SK-N-SH (cell line): ENCODE measurements at regions not wholly inside any gene's neighbourhood (a gene's known extent, or its start where the extent isn't known, plus 50 kb on each side); places are given as distances from the start of the nearest gene placed in this dataset.

Source experiments
- CTCF ChIA-PET: fragments of 300-600, 350-600 bp; formaldehyde crosslinking; extraction: SDS; loops from one replicate; lab custom pipeline; 2021; lab: Yijun Ruan, JAX
- POLR2A ChIA-PET: fragments of 350-600 bp; sonication (Branson Sonifier 250); formaldehyde crosslinking; extraction: SDS; loops from one replicate; lab custom pipeline; 2020; ENCODE audit warnings: antibody characterized with exemption, inconsistent platforms; lab: Yijun Ruan, JAX
- DNase-seq: peaks from one replicate; pipeline ENCODE4 v3.0.0; 2012
- H2AFZ ChIP-seq: fragments of 200-600 bp; sonication (generic); 2 replicates; pipeline ENCODE4 v1.8.1; 2016; ENCODE audit warnings: antibody characterized with exemption, mild to moderate bottlenecking, low read depth
- H3F3A ChIP-seq: fragments of 200-600 bp; sonication (generic); replicated peaks from 2 replicates; pipeline ENCODE3; 2016; ENCODE audit warnings: antibody characterized with exemption, mild to moderate bottlenecking; ENCODE audit not compliant: insufficient read depth
- H3K27ac ChIP-seq, 2 experiments: fragments of 200-500 bp in 1 of 2; fragments of 200-600 bp in 1 of 2; sonication (Bioruptor generic) in 1 of 2; sonication (generic), shearing (Covaris generic) in 1 of 2; 2 replicates each; pipeline versions ENCODE4 v1.5.1 to v1.6.1; 2014 to 2016; ENCODE audit warnings: low read depth in 2 of 2, inconsistent platforms in 1 of 2, low read length in 1 of 2, mild to moderate bottlenecking in 1 of 2, mixed read lengths in 1 of 2
- H3K27me3 ChIP-seq: fragments of 200-600 bp; sonication (generic), shearing (Covaris generic); 2 replicates; pipeline ENCODE4 v1.6.1; 2016; ENCODE audit warnings: mixed run types; ENCODE audit not compliant: insufficient read depth
- H3K36me3 ChIP-seq, 2 experiments: fragments of 200-500 bp in 1 of 2; fragments of 200-600 bp in 1 of 2; sonication (Bioruptor generic) in 1 of 2; sonication (generic) in 1 of 2; replicated peaks in 1 of 2; 2 replicates each; pipeline versions ENCODE3 to v1.5.1; 2014 to 2016; ENCODE audit warnings: low read length in 1 of 2, mild to moderate bottlenecking in 1 of 2; ENCODE audit not compliant: insufficient read depth in 2 of 2, control insufficient read depth in 1 of 2
- H3K4me1 ChIP-seq, 2 experiments: fragments of 200-500 bp in 1 of 2; fragments of 200-600 bp in 1 of 2; sonication (Bioruptor generic) in 1 of 2; sonication (generic), shearing (Covaris generic) in 1 of 2; 2 replicates each; pipeline versions ENCODE4 v1.5.1 to v1.6.1; 2014 to 2016; ENCODE audit warnings: low read depth in 1 of 2, low read length in 1 of 2, mixed run types in 1 of 2; ENCODE audit not compliant: insufficient read depth in 2 of 2, control insufficient read depth in 1 of 2
- H3K4me2 ChIP-seq: fragments of 200-600 bp; sonication (generic), shearing (Covaris generic); 2 replicates; pipeline ENCODE4 v1.6.1; 2017; ENCODE audit warnings: mixed run types
- H3K4me3 ChIP-seq, 2 experiments: fragments of 200-500 bp in 1 of 2; fragments of 200-600 bp in 1 of 2; sonication (Bioruptor generic) in 1 of 2; sonication (generic), shearing (Covaris generic) in 1 of 2; 2 replicates each; pipeline versions ENCODE4 v1.5.1 to v1.8.1; 2014 to 2016; ENCODE audit warnings: low read depth in 2 of 2, inconsistent platforms in 1 of 2, low read length in 1 of 2, mild to moderate bottlenecking in 1 of 2, mixed read lengths in 1 of 2, moderate library complexity in 1 of 2
- H3K79me2 ChIP-seq: fragments of 200-600 bp; sonication (generic); 2 replicates; pipeline ENCODE4 v1.8.1; 2017; ENCODE audit warnings: mild to moderate bottlenecking; ENCODE audit not compliant: insufficient read depth
- H3K9ac ChIP-seq: fragments of 200-600 bp; sonication (generic); 2 replicates; pipeline ENCODE4 v1.6.1; 2017; ENCODE audit warnings: mixed run types
- H3K9me2 ChIP-seq: fragments of 200-600 bp; sonication (generic); 2 replicates; pipeline ENCODE4 v1.6.1; 2017; ENCODE audit warnings: mixed run types
- H3K9me3 ChIP-seq: fragments of 200-600 bp; sonication (generic); 2 replicates; pipeline ENCODE4 v1.6.1; 2017; ENCODE audit warnings: mixed run types, mild to moderate bottlenecking, moderate library complexity
- H4K20me1 ChIP-seq: fragments of 200-600 bp; sonication (generic); 2 replicates; pipeline ENCODE4 v1.6.1; 2017; ENCODE audit warnings: mild to moderate bottlenecking, mixed run types; ENCODE audit not compliant: insufficient read depth
- EP300 ChIP-seq, 2 experiments: IDR thresholded peaks; 2 replicates each; pipeline versions ENCODE4 v1.4.0 to v1.6.1; 2012; ENCODE audit warnings: borderline replicate concordance in 1 of 2, low read depth in 1 of 2, low read length in 1 of 2
- FOSL2 ChIP-seq: IDR thresholded peaks from 2 replicates; pipeline ENCODE4 v1.4.0; 2012; ENCODE audit warnings: low read depth, mild to moderate bottlenecking, moderate library complexity, borderline replicate concordance
- FOXJ3 ChIP-seq: sonication (generic); formaldehyde crosslinking; IDR thresholded peaks from 2 replicates; pipeline ENCODE4 v1.5.1; 2020; ENCODE audit warnings: mild to moderate bottlenecking, missing genetic modification reagents
- JUND ChIP-seq: IDR thresholded peaks from 2 replicates; pipeline ENCODE4 v1.4.0; 2012
- MEF2A ChIP-seq: IDR thresholded peaks from 2 replicates; pipeline ENCODE4 v1.4.0; 2012; ENCODE audit warnings: low read depth, borderline replicate concordance
- MXI1 ChIP-seq: IDR thresholded peaks from 2 replicates; pipeline ENCODE4 v1.6.1; 2012; ENCODE audit warnings: mild to moderate bottlenecking, low read depth, low read length, improper control_type of control experiment
- RFX5 ChIP-seq: IDR thresholded peaks from 2 replicates; pipeline ENCODE4 v1.6.1; 2012; ENCODE audit warnings: mild to moderate bottlenecking, improper control_type of control experiment, low read length
- WGBS: methylation state at CpG from one replicate; pipeline ENCODE4 v1.1.6; 2017; ENCODE audit warnings: low lambda C conversion rate; 5-methylcytosine and 5-hydroxymethylcytosine counted together
- TF ChIP-seq, protein P1 (sequence below): fragments of 150-350 bp; IDR thresholded peaks from 2 replicates; pipeline ENCODE4 v1.6.1; 2016; ENCODE audit warnings: mild to moderate bottlenecking, low read depth, low read length
- TF ChIP-seq, protein P2 (sequence below): IDR thresholded peaks from 2 replicates; pipeline ENCODE4; 2012
- TF ChIP-seq, protein P3 (sequence below): IDR thresholded peaks from 2 replicates; pipeline ENCODE4 v1.6.1; 2012; ENCODE audit warnings: mild to moderate bottlenecking, low read depth, low read length, moderate library complexity
- TF ChIP-seq, protein P4 (sequence below): IDR thresholded peaks from 2 replicates; pipeline ENCODE4 v1.4.0; 2012; ENCODE audit warnings: low read depth
- TF ChIP-seq, protein P5 (sequence below): fragments of 200-600 bp; sonication (generic); IDR thresholded peaks from 2 replicates; pipeline ENCODE4 v1.6.1; 2017; ENCODE audit warnings: antibody characterized with exemption, mild to moderate bottlenecking, moderate library complexity

DNA sequence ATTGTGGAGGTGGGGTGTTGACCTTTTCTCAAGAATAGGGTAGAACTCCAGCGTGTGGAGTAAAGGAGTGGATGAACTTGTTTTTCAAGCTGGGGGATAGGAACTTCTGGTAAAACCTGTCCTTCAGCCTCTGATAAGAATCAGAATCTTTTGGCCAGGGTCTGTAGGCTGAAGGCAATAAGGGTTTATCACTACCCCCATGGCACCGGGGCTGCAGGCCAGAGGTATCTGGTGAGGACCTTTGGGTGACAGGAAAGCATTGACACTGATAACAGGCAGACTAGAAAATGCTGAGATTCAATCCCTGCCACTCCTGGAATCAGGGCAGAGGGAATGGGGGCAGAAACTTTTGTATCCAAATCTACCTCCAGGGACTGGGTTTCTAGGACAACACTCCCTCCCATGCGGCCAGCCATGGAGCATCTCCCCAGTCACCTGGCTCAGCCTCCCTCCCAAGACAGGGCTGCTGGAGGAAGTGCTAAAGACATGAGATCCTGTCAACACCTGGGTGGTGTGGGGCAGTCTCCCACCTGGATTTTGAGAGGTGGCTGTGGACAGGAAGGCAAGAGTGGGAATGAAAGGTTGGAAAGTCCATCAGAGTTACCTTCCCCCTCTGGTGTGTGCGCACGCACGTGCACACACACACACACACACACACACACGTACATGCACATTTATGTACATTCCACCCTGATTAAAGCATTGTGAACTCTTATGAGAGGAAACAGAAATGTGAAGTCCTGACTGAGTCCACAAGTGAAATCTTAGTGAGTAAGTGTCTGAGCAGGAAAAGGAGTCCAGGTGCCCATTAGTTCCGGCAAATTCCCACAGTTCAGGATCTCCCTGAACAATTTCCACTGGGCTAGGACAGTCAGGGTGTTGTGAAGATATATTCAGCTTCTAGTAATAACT is 53.1 kb upstream of the MARCHF10 start:
- WGBS, result 96% methylated on average over 8 of the region's 8 CpGs
- no peak overlapping the region for H2AFZ ChIP-seq
- no peaks in the 10 kb centered on the region for H3K27me3 ChIP-seq
- no peak overlapping the region for H3K9ac ChIP-seq
- H4K20me1 ChIP-seq, result no peaks in the 10 kb centered on the region
- DNase-seq, result no peak
- no peaks in the 10 kb centered on the region; a peak in 1 of 4 replicates for H3K4me1 ChIP-seq
- no peaks in the 10 kb centered on the region for H3K36me3 ChIP-seq
- no peak overlapping the region for H3K27ac ChIP-seq
- H3K9me3 ChIP-seq, result no peaks in the 10 kb centered on the region
- no peak overlapping the region for H3K4me3 ChIP-seq
- H3F3A ChIP-seq, result no peaks in the 10 kb centered on the region
- TF ChIP-seq, protein P1, sequence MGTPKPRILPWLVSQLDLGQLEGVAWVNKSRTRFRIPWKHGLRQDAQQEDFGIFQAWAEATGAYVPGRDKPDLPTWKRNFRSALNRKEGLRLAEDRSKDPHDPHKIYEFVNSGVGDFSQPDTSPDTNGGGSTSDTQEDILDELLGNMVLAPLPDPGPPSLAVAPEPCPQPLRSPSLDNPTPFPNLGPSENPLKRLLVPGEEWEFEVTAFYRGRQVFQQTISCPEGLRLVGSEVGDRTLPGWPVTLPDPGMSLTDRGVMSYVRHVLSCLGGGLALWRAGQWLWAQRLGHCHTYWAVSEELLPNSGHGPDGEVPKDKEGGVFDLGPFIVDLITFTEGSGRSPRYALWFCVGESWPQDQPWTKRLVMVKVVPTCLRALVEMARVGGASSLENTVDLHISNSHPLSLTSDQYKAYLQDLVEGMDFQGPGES, result no peak
- TF ChIP-seq JUND, result no peak
- TF ChIP-seq, protein P2, sequence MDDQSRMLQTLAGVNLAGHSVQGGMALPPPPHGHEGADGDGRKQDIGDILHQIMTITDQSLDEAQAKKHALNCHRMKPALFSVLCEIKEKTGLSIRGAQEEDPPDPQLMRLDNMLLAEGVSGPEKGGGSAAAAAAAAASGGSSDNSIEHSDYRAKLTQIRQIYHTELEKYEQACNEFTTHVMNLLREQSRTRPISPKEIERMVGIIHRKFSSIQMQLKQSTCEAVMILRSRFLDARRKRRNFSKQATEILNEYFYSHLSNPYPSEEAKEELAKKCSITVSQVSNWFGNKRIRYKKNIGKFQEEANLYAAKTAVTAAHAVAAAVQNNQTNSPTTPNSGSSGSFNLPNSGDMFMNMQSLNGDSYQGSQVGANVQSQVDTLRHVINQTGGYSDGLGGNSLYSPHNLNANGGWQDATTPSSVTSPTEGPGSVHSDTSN, result no peak
- no peak for TF ChIP-seq MXI1
- no peak for TF ChIP-seq MEF2A
- no peak for TF ChIP-seq FOXJ3 (CRISPR knock-in tag)
- no peak for TF ChIP-seq RFX5
- TF ChIP-seq, protein P3, sequence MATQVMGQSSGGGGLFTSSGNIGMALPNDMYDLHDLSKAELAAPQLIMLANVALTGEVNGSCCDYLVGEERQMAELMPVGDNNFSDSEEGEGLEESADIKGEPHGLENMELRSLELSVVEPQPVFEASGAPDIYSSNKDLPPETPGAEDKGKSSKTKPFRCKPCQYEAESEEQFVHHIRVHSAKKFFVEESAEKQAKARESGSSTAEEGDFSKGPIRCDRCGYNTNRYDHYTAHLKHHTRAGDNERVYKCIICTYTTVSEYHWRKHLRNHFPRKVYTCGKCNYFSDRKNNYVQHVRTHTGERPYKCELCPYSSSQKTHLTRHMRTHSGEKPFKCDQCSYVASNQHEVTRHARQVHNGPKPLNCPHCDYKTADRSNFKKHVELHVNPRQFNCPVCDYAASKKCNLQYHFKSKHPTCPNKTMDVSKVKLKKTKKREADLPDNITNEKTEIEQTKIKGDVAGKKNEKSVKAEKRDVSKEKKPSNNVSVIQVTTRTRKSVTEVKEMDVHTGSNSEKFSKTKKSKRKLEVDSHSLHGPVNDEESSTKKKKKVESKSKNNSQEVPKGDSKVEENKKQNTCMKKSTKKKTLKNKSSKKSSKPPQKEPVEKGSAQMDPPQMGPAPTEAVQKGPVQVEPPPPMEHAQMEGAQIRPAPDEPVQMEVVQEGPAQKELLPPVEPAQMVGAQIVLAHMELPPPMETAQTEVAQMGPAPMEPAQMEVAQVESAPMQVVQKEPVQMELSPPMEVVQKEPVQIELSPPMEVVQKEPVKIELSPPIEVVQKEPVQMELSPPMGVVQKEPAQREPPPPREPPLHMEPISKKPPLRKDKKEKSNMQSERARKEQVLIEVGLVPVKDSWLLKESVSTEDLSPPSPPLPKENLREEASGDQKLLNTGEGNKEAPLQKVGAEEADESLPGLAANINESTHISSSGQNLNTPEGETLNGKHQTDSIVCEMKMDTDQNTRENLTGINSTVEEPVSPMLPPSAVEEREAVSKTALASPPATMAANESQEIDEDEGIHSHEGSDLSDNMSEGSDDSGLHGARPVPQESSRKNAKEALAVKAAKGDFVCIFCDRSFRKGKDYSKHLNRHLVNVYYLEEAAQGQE, result no peak
- no peak for TF ChIP-seq FOSL2
- TF ChIP-seq, protein P4, sequence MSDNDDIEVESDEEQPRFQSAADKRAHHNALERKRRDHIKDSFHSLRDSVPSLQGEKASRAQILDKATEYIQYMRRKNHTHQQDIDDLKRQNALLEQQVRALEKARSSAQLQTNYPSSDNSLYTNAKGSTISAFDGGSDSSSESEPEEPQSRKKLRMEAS, result no peak
- TF ChIP-seq EP300 (IDR thresholded peaks at IDR 0.05; ENCODE audit: borderline replicate concordance in 1 of 2, low read depth in 1 of 2, low read length in 1 of 2), result no peak
- TF ChIP-seq, protein P5, sequence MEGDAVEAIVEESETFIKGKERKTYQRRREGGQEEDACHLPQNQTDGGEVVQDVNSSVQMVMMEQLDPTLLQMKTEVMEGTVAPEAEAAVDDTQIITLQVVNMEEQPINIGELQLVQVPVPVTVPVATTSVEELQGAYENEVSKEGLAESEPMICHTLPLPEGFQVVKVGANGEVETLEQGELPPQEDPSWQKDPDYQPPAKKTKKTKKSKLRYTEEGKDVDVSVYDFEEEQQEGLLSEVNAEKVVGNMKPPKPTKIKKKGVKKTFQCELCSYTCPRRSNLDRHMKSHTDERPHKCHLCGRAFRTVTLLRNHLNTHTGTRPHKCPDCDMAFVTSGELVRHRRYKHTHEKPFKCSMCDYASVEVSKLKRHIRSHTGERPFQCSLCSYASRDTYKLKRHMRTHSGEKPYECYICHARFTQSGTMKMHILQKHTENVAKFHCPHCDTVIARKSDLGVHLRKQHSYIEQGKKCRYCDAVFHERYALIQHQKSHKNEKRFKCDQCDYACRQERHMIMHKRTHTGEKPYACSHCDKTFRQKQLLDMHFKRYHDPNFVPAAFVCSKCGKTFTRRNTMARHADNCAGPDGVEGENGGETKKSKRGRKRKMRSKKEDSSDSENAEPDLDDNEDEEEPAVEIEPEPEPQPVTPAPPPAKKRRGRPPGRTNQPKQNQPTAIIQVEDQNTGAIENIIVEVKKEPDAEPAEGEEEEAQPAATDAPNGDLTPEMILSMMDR, result no peak
- ChIA-PET CTCF (no interaction called here), POLR2A (no interaction called here)
- H3K79me2 ChIP-seq, result no peaks in the 10 kb centered on the region
- no peaks in the 10 kb centered on the region for H3K9me2 ChIP-seq
- no peak overlapping the region for H3K4me2 ChIP-seq
